Stimulated activated naive B cell treated with anti-CD40 and anti-IgM and Interleukin-4, amounts not matched to agents 10 μg/mL and 1 μg/mL and 100 μg/mL, for 72 hours (primary cell): ENCODE measurements at regions not wholly inside any gene's neighbourhood (a gene's known extent, or its start where the extent isn't known, plus 50 kb on each side); places are given as distances from the start of the nearest gene placed in this dataset.
"Not testable (repeated sequence)": the region's sequence is repeated elsewhere in the genome, so short reads cannot be mapped to it uniquely, and the experiment has no call there.

Source experiments
- ATAC-seq, 2 donors: fragments of 150-1000 bp; cut with Tn5 transposase; replicated peaks; 2 replicates each; pipeline ENCODE4 v1.10.0; 2021; ENCODE audit warnings: moderate library complexity in 1 of 2
- DNase-seq: peaks from one replicate; pipeline ENCODE4 v3.0.0; 2021
- H3K27ac Mint-ChIP-seq: one replicate; pipeline ENCODE4 v1.8.0; 2022; ENCODE audit warnings: mild to moderate bottlenecking, mixed read lengths
- H3K27me3 Mint-ChIP-seq, 2 donors: one replicate each; pipeline ENCODE4 v1.8.0; 2022; ENCODE audit warnings: mixed read lengths in 2 of 2
- H3K36me3 Mint-ChIP-seq, 2 donors: one replicate each; pipeline ENCODE4 v1.8.0; 2022; ENCODE audit warnings: mixed read lengths in 2 of 2, mild to moderate bottlenecking in 1 of 2
- H3K4me1 Mint-ChIP-seq, 2 donors: one replicate each; pipeline ENCODE4 v1.8.0; 2022; ENCODE audit warnings: mixed read lengths in 2 of 2, mild to moderate bottlenecking in 1 of 2
- H3K4me3 Mint-ChIP-seq, 2 donors: one replicate each; pipeline ENCODE4 v1.8.0; 2022; ENCODE audit warnings: mild to moderate bottlenecking in 2 of 2, mixed read lengths in 2 of 2, moderate library complexity in 1 of 2
- H3K9me3 Mint-ChIP-seq, 2 donors: one replicate each; pipeline ENCODE4 v1.8.0; 2022; ENCODE audit warnings: mixed read lengths in 2 of 2, mild to moderate bottlenecking in 1 of 2

DNA sequence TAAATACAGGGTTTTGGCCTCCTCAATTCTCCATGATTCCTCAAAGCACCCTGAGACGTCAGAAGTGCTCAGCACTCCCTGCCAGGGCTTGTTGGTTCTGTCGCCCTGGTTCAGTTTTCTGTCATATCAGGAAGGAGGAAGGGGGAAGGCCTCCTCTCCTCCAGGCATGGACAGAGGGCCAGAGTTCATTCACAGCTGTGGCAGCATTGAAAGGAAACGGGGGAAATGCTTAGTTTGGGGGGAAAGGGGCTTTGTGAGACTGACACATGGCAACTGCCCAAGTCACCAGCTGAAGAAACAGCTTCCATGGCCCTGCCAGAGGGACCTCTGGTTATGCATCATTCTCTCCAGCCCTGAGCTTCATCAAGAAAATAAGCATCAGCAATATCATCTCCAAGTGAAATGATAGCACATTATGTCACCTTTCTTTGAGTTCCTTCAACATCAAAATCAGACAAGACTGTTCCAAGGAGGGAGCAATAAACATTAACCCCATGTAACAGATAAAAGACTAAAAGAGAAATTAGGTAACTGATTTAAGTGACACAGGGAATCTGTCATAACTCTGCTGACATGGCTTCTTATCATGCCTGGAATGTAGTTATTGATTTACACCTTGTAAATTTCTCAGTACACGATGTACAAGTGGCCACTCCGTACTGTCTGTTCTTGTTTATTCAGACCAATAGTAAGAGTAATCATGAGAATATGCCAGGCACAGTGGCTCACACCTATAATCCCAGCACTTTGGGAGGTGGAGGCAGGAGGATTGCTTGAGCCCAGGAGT, 103.2 kb upstream of the SLC25A33 start:
- no peak for DNase-seq
- Mint-ChIP-seq H3K4me3 (no peak overlapping the region), H3K4me1 (no peaks in the 10 kb centered on the region), H3K27ac (no peak overlapping the region), H3K27me3 (peaks cover 0 to 6% of the 10 kb centered on the region in 2 donors), H3K36me3 (no peaks in the 10 kb centered on the region), H3K9me3 (no peaks in the 10 kb centered on the region)
- no peak for ATAC-seq

DNA sequence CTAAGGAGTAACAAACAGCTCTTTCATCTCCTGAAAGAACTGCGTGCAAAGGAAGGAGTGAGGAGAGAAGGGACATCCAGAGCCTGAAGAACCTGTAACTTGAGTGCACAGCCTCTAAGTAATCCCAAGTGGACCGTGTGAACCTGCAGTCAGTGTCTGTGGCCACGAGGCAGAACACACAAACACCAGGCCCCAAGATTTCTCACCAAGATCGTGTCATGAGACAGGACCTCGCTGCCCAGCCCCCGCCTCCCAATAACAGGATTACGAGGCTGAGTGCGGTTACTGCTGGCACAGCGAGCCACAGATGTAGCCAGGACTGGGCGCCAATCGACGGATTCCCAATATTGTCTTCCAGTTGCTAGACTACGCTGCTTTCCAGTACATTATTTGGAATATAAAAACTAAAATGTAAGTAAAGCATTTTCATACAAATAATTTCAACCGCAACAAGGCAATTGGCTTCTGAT, 101.3 kb upstream of the SLC25A33 start:
- Mint-ChIP-seq H3K4me1 (no peaks in the 10 kb centered on the region), H3K27ac (no peak overlapping the region), H3K27me3 (peaks cover 0 to 6% of the 10 kb centered on the region in 2 donors), H3K4me3 (no peak overlapping the region), H3K36me3 (no peaks in the 10 kb centered on the region), H3K9me3 (no peaks in the 10 kb centered on the region)
- ATAC-seq: no peak
- no peak for DNase-seq

DNA sequence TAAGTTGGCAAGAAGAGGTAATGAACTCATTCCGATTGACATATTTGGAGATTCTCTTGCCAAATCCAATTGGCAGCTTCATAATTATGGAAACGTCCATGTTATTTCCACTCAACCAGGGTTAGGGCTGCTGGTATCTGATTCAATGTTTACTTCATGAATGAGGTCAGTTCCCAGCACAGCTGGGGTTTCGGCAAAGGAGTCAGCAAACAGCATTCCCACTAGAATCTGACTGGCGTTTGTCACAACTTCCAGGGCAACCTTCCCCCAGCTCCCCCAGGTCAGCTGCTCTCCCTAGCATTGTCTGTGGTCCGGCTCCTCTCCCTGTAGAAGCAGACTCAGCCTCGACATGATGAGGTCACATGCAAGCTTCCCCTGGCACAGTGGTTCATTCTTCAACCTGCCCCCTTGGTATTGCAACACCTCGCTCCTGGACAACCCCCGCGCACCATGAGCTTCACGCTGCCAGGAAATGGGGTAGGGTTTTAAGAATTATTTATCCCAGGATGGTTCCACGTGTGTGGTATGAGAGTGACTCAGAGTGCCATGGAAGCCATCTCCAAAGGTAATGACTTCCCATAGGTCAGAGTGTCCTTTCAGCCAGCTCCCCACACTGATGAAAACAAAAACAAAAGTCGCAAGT, 100.7 kb upstream of the SLC25A33 start:
- Mint-ChIP-seq H3K4me1 (no peaks in the 10 kb centered on the region), H3K9me3 (no peaks in the 10 kb centered on the region), H3K27me3 (peaks cover 0 to 6% of the 10 kb centered on the region in 2 donors), H3K36me3 (no peaks in the 10 kb centered on the region), H3K27ac (no peak overlapping the region), H3K4me3 (no peak overlapping the region)
- DNase-seq: no peak
- ATAC-seq: no peak

DNA sequence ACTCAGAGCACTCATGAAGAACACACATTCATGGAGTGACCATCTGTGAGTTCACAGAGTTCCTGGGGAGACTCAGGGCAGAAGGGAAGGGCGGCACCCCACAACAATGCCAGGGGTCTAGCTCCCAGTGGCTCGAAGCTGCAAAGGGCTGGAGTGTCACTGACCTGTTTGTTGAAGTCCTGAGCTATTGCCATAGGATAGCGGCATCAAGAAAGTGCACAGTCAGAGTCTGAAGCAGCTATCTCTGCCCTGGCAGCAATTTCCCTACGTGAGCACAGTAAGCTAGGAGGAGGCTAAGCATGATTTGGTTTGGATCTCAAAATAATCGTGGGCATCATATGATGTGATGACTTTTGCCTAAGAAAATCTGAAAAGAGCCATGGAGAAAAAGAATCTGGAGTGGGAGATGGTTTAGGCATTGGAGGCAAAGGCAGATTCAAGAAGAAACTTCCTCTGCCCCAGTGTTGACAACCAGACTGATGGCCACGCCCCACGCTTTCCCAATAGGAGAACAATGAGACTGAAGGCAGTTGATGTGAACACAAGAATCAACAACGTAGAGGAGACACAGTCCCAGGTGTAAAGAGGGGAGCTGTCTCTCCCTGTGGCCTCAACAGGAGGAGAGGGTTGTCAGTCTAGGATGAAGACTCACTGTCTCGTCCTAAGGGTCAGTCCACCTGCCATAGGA, 100.0 kb upstream of the SLC25A33 start:
- no peak for DNase-seq
- no peaks in the 10 kb centered on the region for H3K4me1 Mint-ChIP-seq

DNA sequence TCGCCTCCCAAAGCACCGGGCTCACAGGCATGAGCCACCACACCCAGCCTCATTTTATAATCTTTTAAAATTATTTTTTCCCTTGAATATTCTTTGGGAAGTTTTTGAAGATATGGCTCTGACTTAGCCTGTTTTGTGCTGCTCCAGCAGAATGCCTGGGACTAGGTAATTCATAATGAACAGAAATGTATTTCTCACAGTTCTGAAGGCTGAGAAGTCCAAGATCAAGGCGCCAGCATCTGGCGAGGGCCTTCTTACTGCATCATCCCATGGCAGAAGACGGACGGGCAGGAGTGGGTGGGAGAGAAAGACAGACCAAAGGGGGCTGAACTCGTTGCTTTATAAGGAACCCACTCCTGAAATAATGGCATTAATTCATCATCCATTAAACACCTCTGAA, 99.0 kb upstream of the SLC25A33 start:
- DNase-seq (no peak), ATAC-seq (no peak)
- Mint-ChIP-seq H3K27me3 (peaks cover 0 to 6% of the 10 kb centered on the region in 2 donors), H3K4me3 (no peak overlapping the region), H3K36me3 (no peaks in the 10 kb centered on the region), H3K4me1 (no peaks in the 10 kb centered on the region), H3K27ac (no peak overlapping the region), H3K9me3 (no peaks in the 10 kb centered on the region)

More for the DNA sequence above, 100.0 kb upstream of the SLC25A33 start:
- peaks cover 0 to 6% of the 10 kb centered on the region in 2 donors for H3K27me3 Mint-ChIP-seq
- no peak for ATAC-seq
- H3K4me3 Mint-ChIP-seq: no peak overlapping the region
- no peak overlapping the region for H3K27ac Mint-ChIP-seq
- no peaks in the 10 kb centered on the region for H3K9me3 Mint-ChIP-seq
- no peaks in the 10 kb centered on the region for H3K36me3 Mint-ChIP-seq

DNA sequence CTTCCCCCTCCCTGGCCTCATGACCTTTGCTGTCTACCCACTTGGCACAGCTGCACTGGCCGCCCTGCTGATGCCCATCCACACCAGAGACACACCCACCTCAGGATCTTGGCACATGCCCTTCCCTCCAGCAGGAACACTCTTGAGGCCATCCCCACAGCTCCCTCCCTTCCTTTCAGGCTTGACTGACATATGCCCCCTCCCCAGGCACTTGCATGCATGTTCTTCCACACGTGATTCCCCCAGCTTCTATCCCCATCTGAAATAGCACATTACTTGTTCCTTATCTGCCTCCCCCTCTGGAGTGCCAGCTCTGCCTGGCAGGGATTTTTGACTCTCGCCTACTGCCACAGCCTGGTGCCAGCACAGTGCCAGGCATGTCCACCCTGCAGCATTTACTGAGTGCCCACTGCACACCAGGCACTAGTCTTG, 98.5 kb upstream of the SLC25A33 start:
- Mint-ChIP-seq H3K4me3 (no peak overlapping the region), H3K4me1 (no peaks in the 10 kb centered on the region), H3K27me3 (peaks cover 0 to 6% of the 10 kb centered on the region in 2 donors), H3K27ac (no peak overlapping the region), H3K9me3 (no peaks in the 10 kb centered on the region), H3K36me3 (no peaks in the 10 kb centered on the region)
- ATAC-seq (no peak), DNase-seq (no peak)

DNA sequence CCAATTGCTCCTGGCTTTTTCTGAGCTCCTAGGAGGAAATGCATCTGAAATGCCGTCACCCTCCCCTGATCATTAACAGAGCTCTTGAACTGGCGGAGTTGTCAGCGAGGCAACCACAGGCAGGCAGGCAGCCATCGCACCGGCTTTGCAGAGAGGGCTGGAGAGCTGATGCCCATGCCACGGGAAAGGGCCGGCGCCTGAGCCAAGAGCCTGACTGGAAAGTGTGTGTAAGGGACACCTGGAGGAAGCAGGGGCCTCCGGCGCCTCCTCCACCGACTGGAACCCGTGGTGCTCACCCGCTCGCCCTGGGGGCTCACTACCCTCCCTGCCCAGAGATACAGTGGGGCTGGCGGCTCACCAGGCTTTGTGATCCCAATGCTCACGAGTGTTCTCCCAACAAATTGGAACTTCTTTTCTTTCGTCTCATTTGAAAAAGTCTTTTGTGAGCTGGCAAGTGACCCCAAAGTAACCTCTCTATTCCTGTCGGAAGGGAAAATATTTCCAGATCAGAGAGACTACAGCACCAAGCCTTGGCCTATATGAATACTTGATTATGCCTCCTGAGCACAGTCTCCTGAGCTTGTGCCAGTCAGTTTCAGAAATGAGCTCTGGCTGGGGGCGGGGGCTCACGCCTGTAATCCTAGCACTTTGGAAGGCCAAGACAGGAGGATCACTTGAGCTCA, 97.7 kb upstream of the SLC25A33 start:
- no peaks in the 10 kb centered on the region for H3K36me3 Mint-ChIP-seq
- H3K9me3 Mint-ChIP-seq: no peaks in the 10 kb centered on the region
- H3K27me3 Mint-ChIP-seq: peaks cover 0 to 6% of the 10 kb centered on the region in 2 donors
- H3K4me3 Mint-ChIP-seq: no peak overlapping the region
- H3K27ac Mint-ChIP-seq: no peak overlapping the region
- ATAC-seq: no peak
- H3K4me1 Mint-ChIP-seq: no peaks in the 10 kb centered on the region
- DNase-seq: no peak

DNA sequence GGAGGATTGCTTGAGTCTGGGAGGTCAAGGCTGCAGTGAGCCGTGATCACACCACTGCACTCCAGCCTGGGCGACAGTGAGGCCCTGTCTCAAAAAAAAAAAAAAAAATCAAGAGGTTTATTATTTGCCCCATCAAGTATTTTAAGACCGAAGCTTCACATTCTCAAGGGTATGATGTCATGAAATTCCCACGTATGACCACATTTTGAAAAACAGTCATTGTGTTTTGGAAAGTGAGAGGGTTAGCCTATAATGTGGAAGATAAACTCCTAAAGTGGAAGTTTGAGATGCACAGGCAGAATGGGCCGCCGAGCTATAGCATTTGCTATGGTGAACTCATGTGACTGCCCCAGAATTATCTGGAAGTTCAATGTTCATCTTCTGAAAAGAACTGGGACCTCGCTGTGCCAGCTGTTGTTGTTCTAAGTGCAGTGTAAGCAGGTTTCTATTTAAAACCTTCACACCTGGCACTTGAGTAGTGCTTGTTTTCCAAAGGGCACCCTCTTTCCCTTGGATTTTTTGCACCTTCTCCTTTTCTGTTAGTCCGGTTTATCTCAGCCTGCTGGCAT, 96.9 kb upstream of the SLC25A33 start:
- Mint-ChIP-seq H3K9me3 (no peaks in the 10 kb centered on the region), H3K4me1 (no peaks in the 10 kb centered on the region), H3K27ac (no peak overlapping the region), H3K36me3 (no peaks in the 10 kb centered on the region), H3K4me3 (no peak overlapping the region), H3K27me3 (peaks cover 0 to 6% of the 10 kb centered on the region in 2 donors)
- no peak for DNase-seq
- no peak for ATAC-seq

DNA sequence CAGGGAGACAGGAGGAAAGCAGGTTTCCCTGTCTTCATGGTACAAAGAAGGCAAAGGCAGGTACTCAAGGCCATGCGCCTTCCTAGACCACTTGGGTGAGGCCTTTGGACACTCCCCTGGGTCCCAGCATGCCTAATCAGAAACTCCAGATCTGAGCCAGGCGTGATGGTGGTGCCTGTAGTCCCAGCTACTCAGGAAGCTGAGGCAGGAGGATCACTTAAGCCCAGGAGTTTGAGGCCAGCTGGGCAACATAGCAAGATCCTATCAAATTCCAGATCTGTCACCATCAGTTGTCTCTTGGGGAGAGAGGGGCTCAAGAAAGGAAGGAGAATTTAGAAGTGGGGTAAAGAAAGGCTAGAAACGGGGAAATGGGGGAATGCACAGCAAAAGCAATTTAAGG, 96.3 kb upstream of the SLC25A33 start:
- H3K9me3 Mint-ChIP-seq: no peaks in the 10 kb centered on the region
- ATAC-seq (no peak), DNase-seq (no peak)
- peaks cover 0 to 6% of the 10 kb centered on the region in 2 donors for H3K27me3 Mint-ChIP-seq
- H3K36me3 Mint-ChIP-seq: no peaks in the 10 kb centered on the region
- no peak overlapping the region for H3K27ac Mint-ChIP-seq
- no peak overlapping the region for H3K4me3 Mint-ChIP-seq
- peaks cover under 1 to 2% of the 10 kb centered on the region in 2 donors for H3K4me1 Mint-ChIP-seq

DNA sequence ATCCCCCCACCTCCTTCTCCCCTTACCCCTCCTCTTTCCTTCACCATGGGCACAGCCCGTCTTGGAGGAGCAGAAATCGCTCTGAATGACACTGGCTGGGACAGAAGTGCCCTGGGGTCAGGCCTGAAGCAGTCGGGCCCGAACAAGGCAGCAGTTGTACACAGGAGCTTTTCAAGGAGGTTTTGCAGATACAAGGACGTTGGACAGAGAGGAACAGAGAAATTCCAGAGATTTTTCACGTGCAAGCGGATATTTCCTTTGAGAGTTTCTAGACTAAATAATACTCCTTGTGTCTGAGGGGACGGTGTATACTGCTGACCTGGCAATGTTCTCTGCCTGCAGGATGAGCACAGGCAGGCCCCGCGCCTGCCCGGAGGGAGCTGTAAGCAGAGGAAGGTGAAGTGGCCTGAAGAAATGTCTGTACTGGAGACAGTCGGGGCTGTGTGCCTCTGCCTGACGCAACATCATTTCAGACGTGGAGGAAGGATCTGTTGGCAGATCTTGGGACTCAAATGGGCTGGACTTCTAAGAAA, 95.3 kb upstream of the SLC25A33 start:
- H3K36me3 Mint-ChIP-seq: no peaks in the 10 kb centered on the region
- ATAC-seq (no peak), DNase-seq (no peak)
- no peak overlapping the region for H3K4me3 Mint-ChIP-seq
- H3K4me1 Mint-ChIP-seq: peaks cover 1 to 12% of the 10 kb centered on the region in 2 donors
- H3K27me3 Mint-ChIP-seq: peaks cover 0 to 5% of the 10 kb centered on the region in 2 donors
- H3K9me3 Mint-ChIP-seq: no peaks in the 10 kb centered on the region
- no peak overlapping the region for H3K27ac Mint-ChIP-seq

DNA sequence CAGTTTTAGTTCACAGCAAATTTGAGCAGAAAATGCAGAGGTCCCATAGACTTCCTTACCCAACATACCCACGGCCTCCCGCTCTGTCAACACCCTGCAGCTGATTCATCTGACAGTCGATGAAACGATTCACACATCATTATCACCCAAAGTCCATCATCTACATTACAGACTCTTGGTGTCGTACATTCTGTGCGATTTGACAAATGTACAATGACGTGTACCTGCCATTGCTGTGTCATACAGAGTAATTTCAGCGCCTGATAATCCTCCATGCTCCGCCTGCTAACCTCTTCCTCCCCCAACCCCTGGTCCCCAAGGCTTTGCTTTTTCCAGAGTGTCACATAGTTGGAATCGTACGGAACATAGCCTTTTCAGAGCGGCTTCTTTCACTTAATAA, 94.7 kb upstream of the SLC25A33 start:
- H3K36me3 Mint-ChIP-seq: no peaks in the 10 kb centered on the region
- peaks cover 0 to 5% of the 10 kb centered on the region in 2 donors for H3K27me3 Mint-ChIP-seq
- no peak overlapping the region for H3K4me3 Mint-ChIP-seq
- peaks cover 1 to 13% of the 10 kb centered on the region in 2 donors for H3K4me1 Mint-ChIP-seq
- H3K9me3 Mint-ChIP-seq: no peaks in the 10 kb centered on the region
- DNase-seq (no peak), ATAC-seq (no peak)
- H3K27ac Mint-ChIP-seq: no peak overlapping the region

DNA sequence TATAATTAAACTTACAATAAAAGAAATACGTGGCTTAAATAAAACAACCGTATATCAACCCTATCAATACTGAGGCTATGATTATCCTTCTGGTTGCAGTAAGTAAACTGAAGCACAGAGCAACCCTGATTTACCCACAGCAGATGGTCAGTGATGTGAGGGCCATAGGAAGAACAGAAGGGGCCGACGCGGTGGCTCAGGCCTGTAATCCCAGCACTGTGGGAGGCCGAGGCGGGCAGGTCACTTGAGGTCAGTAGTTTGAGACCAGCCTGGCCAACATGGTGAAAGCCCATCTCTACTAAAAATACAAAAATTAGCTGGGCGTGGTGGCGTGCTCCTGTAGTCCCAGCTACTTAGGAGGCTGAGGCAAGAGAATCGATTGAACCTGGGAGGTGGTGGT, 94.2 kb upstream of the SLC25A33 start:
- H3K27me3 Mint-ChIP-seq, H3K36me3 Mint-ChIP-seq, H3K27ac Mint-ChIP-seq, DNase-seq, H3K9me3 Mint-ChIP-seq, ATAC-seq, H3K4me3 Mint-ChIP-seq: not testable (repeated sequence)
- peaks cover 1 to 13% of the 10 kb centered on the region in 2 donors for H3K4me1 Mint-ChIP-seq

DNA sequence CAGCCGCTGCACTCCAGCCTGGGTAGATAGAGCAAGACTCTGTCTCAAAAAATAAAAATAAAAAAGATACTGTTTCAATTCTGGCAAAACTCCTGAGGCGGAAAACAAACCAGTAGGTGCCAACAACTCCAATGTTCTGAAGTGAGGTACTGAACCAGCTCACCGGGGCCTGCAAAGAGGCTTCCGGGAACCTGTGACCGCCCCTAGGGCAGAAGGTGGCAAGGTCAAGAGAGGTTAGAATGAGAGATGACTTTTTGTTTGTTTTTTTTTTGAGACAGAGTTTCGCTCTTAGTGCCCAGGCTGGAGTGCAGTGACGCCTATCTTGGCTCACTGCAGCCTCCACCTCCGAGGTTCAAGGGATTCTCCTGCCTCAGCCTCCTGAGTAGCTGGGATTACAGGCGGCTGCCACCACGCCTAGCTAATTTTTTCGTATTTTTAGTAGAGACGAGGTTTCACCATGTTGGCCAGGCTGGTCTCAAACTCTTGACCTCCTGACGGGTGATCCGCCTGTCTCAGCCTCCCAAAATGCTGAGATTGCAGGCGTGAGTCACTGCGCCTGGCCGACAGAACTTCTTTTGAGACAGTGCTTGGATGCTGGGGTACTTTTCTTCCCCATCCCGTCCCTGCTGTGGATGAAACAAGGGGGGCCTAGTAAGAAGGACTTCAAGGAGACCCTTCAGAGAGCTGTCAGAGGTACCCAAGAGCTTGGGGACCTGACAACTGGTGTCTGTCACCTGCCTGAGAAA, 91.9 kb upstream of the SLC25A33 start:
- H3K36me3 Mint-ChIP-seq: no peaks in the 10 kb centered on the region
- peaks cover 1 to 13% of the 10 kb centered on the region in 2 donors for H3K4me1 Mint-ChIP-seq
- DNase-seq (no peak), ATAC-seq (no peak)
- H3K9me3 Mint-ChIP-seq: no peaks in the 10 kb centered on the region
- H3K4me3 Mint-ChIP-seq: no peak overlapping the region
- H3K27me3 Mint-ChIP-seq: peaks cover 0 to 5% of the 10 kb centered on the region in 2 donors
- no peak overlapping the region for H3K27ac Mint-ChIP-seq
